HepG2 (cell line): ENCODE measurements at regions not wholly inside any gene's neighbourhood (a gene's known extent, or its start where the extent isn't known, plus 50 kb on each side); places are given as distances from the start of the nearest gene placed in this dataset.

Experiments
- ATAC-seq: fragments of 200-7000 bp; cut with Tn5 transposase; 3 replicates; pipeline ENCODE4 v1.9.1; 2020; ENCODE audit warnings: mild to moderate bottlenecking, moderate library complexity
- BruUV-seq: library from RNA; stranded (reverse); fragments of 400-500 nt; replicated peaks from 2 replicates; lab custom pipeline; 2021; lab: Mats Ljungman, UMichigan
- CTCF ChIA-PET: fragments of 300-600 bp; formaldehyde crosslinking; extraction: SDS; loops from one replicate; lab custom pipeline; 2021; ENCODE audit warnings: low total read pairs, inconsistent platforms, low intra/inter-chr PET ratio; lab: Yijun Ruan, JAX
- POLR2A ChIA-PET: fragments of 350-600 bp; sonication (Branson Sonifier 250); formaldehyde crosslinking; loops from one replicate; lab custom pipeline; 2020; ENCODE audit warnings: antibody characterized with exemption, inconsistent platforms; lab: Yijun Ruan, JAX
- DNase-seq: peaks from one replicate; pipeline ENCODE4 v3.0.0-alpha.2; 2015; ENCODE audit warnings: low spot score
- FAIRE-seq: peaks from 3 replicates; lab custom pipeline; 2011; peaks lifted over from hg19 to GRCh38; lab: Jason Lieb, UNC
- H2AFZ ChIP-seq: one replicate; pipeline ENCODE4 v1.6.1; 2011; ENCODE audit warnings: low read length, inconsistent platforms
- H3K27ac ChIP-seq: fragments of 300-600 bp; 3 replicates; pipeline ENCODE4 v1.8.0; 2011; ENCODE audit warnings: mixed run types, mild to moderate bottlenecking, mixed read lengths, low read length, inconsistent platforms; ENCODE audit not compliant: insufficient read depth; ENCODE audit errors: extremely low read length
- H3K27me3 ChIP-seq, 2 experiments: fragments of 200-600 bp in 1 of 2; 2 replicates in 1 of 2; 3 replicates in 1 of 2; pipeline versions ENCODE4 v1.6.0 to v1.8.0; 2011; ENCODE audit warnings: low read length in 2 of 2, mild to moderate bottlenecking in 2 of 2, moderate library complexity in 2 of 2, inconsistent platforms in 1 of 2; ENCODE audit not compliant: insufficient read depth in 2 of 2, control insufficient read depth in 1 of 2
- H3K36me3 ChIP-seq, 2 experiments: fragments of 200-600 bp in 1 of 2; replicated peaks in 1 of 2; 2 replicates in 1 of 2; 3 replicates in 1 of 2; pipeline versions ENCODE4 v1.5.1 to v1.8.0; 2011; ENCODE audit warnings: low read length in 2 of 2, inconsistent platforms in 1 of 2; ENCODE audit not compliant: insufficient read depth in 2 of 2, control insufficient read depth in 1 of 2
- H3K4me1 ChIP-seq: 2 replicates; pipeline ENCODE4 v1.5.1; 2012; ENCODE audit warnings: low read length, inconsistent platforms; ENCODE audit not compliant: insufficient read depth
- H3K4me2 ChIP-seq: 2 replicates; pipeline ENCODE4 v1.6.0; 2011; ENCODE audit warnings: low read depth, low read length, inconsistent platforms
- H3K4me3 ChIP-seq, 3 experiments: fragments of 200-600 bp in 1 of 3; sonication (generic), shearing (Covaris generic) in 1 of 3; replicated peaks in 1 of 3; 2 replicates each; pipeline ENCODE4 v1.5.1; 2011 to 2016; ENCODE audit warnings: low read length in 3 of 3, inconsistent platforms in 2 of 3, low read depth in 2 of 3, mild to moderate bottlenecking in 2 of 3, control low read depth in 1 of 3, mixed read lengths in 1 of 3; ENCODE audit not compliant: insufficient read depth in 1 of 3
- H3K79me2 ChIP-seq: one replicate; pipeline ENCODE4 v1.6.1; 2011; ENCODE audit warnings: low read length, inconsistent platforms; ENCODE audit not compliant: insufficient read depth
- H3K9ac ChIP-seq: 2 replicates; pipeline ENCODE4 v1.6.0; 2011; ENCODE audit warnings: mild to moderate bottlenecking, low read depth, low read length, inconsistent platforms; ENCODE audit not compliant: insufficient read depth
- H3K9me3 ChIP-seq: 2 replicates; pipeline ENCODE4 v1.5.1; 2012; ENCODE audit warnings: mild to moderate bottlenecking, low read length
- H4K20me1 ChIP-seq: 2 replicates; pipeline ENCODE4 v1.6.0; 2011; ENCODE audit warnings: inconsistent platforms, mild to moderate bottlenecking, low read length, moderate library complexity; ENCODE audit not compliant: insufficient read depth
- ISX ChIP-seq: sonication (generic); formaldehyde crosslinking; conservative IDR thresholded peaks from 2 replicates; pipeline ENCODE4 v1.5.0; 2020; ENCODE audit warnings: missing genetic modification reagents
- MTA3 ChIP-seq: sonication (generic); formaldehyde crosslinking; IDR thresholded peaks from 2 replicates; pipeline ENCODE4 v1.4.0; 2020; ENCODE audit warnings: missing genetic modification reagents
- ZNF570 ChIP-seq: sonication (generic); formaldehyde crosslinking; IDR thresholded peaks from 2 replicates; pipeline ENCODE4 v1.4.0; 2020; ENCODE audit warnings: mild to moderate bottlenecking, missing genetic modification reagents, borderline replicate concordance
- WGBS: methylation state at CpG from one replicate; pipeline ENCODE4 v1.1.6; 2017; ENCODE audit warnings: low lambda C conversion rate; 5-methylcytosine and 5-hydroxymethylcytosine counted together
- in situ Hi-C: cut with HindIII; loops from 2 replicates; pipeline ENCODE4 v1.10.0; 2017; ENCODE audit warnings: low pct_unique_long_range_greater_than_20kb; ENCODE audit not compliant: extremely low pct_ligation_motif_present
- intact Hi-C: fragments of 100-400 bp; cut with micrococcal nuclease; formaldehyde crosslinking; loops from one replicate; pipeline ENCODE4 v1.10.0; 2022; ENCODE audit not compliant: unreplicated experiment
- TF ChIP-seq, protein P1 (sequence below): sonication (generic); formaldehyde crosslinking; IDR thresholded peaks from 2 replicates; pipeline ENCODE4 v1.4.0; 2020; ENCODE audit warnings: missing genetic modification reagents

DNA sequence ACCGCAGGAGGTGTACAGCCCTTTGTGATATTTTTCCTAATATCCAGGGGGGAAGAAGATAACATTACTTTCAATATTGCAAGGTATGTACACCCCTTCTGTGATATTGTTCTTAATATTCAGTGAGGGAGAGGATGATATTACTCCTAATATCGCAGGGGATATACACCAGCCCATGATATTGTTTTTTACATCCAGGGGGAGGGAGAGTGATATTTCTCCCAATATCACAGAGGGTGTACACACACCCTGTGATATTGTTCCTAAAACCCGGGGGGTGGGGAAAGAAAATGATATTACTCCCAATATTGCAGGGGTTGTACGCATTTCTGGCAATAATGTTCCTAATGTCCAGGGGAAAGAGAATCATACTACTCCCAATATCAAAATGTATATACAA is 58.0 kb upstream of the SLC25A48 start:
- Histone ChIP-seq H2AFZ (no peak overlapping the region), H3K79me2 (no peaks in the 10 kb centered on the region), H3K27ac (no peak overlapping the region), H3K9me3 (no peaks in the 10 kb centered on the region), H3K4me2 (no peak overlapping the region), H3K9ac (no peak overlapping the region), H3K27me3 (no peaks in the 10 kb centered on the region; a peak in 1 of 5 replicates), H3K4me3 (no peak overlapping the region), H4K20me1 (no peaks in the 10 kb centered on the region)
- ChIA-PET POLR2A (no interaction called here), CTCF (no interaction called here)
- in situ Hi-C loops (no loop called here), intact Hi-C loops (no loop called here)
- ATAC-seq (no peak), DNase-seq (no peak)
- BruUV-seq, result no TSS peak
- 39% methylated on average over 4 of the region's 4 CpGs for WGBS
- TF ChIP-seq ISX (CRISPR knock-in tag) (no peak), MTA3 (no peak), ZNF570 (CRISPR knock-in tag) (no peak)
- TF ChIP-seq, protein P1, sequence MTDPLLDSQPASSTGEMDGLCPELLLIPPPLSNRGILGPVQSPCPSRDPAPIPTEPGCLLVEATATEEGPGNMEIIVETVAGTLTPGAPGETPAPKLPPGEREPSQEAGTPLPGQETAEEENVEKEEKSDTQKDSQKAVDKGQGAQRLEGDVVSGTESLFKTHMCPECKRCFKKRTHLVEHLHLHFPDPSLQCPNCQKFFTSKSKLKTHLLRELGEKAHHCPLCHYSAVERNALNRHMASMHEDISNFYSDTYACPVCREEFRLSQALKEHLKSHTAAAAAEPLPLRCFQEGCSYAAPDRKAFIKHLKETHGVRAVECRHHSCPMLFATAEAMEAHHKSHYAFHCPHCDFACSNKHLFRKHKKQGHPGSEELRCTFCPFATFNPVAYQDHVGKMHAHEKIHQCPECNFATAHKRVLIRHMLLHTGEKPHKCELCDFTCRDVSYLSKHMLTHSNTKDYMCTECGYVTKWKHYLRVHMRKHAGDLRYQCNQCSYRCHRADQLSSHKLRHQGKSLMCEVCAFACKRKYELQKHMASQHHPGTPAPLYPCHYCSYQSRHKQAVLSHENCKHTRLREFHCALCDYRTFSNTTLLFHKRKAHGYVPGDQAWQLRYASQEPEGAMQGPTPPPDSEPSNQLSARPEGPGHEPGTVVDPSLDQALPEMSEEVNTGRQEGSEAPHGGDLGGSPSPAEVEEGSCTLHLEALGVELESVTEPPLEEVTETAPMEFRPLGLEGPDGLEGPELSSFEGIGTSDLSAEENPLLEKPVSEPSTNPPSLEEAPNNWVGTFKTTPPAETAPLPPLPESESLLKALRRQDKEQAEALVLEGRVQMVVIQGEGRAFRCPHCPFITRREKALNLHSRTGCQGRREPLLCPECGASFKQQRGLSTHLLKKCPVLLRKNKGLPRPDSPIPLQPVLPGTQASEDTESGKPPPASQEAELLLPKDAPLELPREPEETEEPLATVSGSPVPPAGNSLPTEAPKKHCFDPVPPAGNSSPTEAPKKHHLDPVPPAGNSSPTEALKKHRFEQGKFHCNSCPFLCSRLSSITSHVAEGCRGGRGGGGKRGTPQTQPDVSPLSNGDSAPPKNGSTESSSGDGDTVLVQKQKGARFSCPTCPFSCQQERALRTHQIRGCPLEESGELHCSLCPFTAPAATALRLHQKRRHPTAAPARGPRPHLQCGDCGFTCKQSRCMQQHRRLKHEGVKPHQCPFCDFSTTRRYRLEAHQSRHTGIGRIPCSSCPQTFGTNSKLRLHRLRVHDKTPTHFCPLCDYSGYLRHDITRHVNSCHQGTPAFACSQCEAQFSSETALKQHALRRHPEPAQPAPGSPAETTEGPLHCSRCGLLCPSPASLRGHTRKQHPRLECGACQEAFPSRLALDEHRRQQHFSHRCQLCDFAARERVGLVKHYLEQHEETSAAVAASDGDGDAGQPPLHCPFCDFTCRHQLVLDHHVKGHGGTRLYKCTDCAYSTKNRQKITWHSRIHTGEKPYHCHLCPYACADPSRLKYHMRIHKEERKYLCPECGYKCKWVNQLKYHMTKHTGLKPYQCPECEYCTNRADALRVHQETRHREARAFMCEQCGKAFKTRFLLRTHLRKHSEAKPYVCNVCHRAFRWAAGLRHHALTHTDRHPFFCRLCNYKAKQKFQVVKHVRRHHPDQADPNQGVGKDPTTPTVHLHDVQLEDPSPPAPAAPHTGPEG, result no peak
- TF ChIP-seq, all 625 proteins: peak for 0
- Histone ChIP-seq H3K4me1 (no peaks in the 10 kb centered on the region), H3K36me3 (no peaks in the 10 kb centered on the region)
- FAIRE-seq, result no peak
